Superior temporal gyrus (tissue), 1 donor: ENCODE measurements at regions not wholly inside any gene's neighbourhood (a gene's known extent, or its start where the extent isn't known, plus 50 kb on each side); places are given as distances from the start of the nearest gene placed in this dataset.

Source experiments
- DNase-seq: peaks from one replicate; pipeline ENCODE4 v3.0.0-alpha.2; 2016; ENCODE audit errors: extremely low spot score

DNA sequence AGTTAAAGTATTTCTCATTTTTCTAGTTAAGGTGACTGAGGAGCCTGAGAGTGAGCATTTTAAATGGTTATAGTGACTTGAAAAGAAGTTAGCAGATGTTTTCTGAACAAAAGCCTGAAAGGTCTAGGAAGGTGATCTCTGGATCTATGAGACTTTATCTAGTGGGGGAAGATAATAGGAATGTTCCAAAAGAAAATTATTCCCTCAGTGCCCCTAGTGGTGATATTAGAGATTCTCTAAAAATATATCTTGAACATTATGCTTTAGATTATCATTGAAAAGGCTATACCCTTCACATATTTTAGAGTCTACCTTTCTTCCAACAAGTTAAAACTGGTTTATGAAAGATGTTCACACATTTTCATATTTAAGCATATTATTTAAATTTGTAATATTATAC, 69.0 kb upstream of the SPANXN1 start:
- no peak for DNase-seq

DNA sequence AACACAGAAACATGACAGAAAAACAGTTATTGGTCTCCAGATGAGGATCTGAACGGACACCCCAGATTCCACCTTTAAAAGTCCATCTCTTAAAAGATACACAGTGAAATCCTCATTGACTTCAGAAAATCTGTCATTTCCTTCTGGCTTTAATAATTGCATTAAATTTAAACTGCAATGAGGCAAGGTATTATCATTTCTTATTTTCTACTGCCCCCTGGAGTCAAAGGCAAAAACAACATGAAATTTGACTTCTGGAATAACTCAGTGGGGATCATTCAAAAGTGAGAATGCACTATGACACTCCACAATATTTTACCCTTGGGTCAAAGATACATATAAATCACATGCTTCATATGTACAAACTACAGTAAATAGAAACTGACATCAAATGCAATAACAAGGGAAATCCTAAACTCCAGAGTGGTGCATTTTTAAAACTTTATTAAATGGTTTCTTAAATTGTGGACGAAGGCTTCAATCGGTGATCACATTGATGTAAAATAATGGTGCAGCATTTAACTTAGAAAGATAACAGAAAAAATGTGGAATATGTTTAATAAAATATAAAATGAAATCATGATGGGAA, 56.4 kb upstream of the SPANXN1 start:
- DNase-seq, result peak; percentile 65
